ENCODE measurements at regions not wholly inside any gene's neighbourhood (a gene's known extent, or its start where the extent isn't known, plus 50 kb on each side); places are given as distances from the start of the nearest gene placed in this dataset.

- H3K9me3 ChIP-seq (ENCODE audit: insufficient read depth, low read length, severe bottlenecking), result no peaks in the 10 kb centered on the region
- no peaks in the 10 kb centered on the region for H3K36me3 ChIP-seq (ENCODE audit: insufficient read depth, low read length)
- H3K79me2 ChIP-seq (ENCODE audit: insufficient read depth, low read length), result no peaks in the 10 kb centered on the region
- no peak overlapping the region for H3K4me3 ChIP-seq (ENCODE audit: low read depth in 1 of 2, low read length in 2 of 2)
- H4K20me1 ChIP-seq (ENCODE audit: insufficient read depth, low read length), result no peaks in the 10 kb centered on the region
- H2AFZ ChIP-seq (ENCODE audit: low read depth, low read length), result no peak overlapping the region
- TF ChIP-seq EZH2 (IDR thresholded peaks at IDR 0.05; ENCODE audit: borderline replicate concordance, low read depth, low read length, severe bottlenecking) (no peak), CTCF (IDR thresholded peaks at IDR 0.05; ENCODE audit: borderline replicate concordance, extremely low read depth, low read length, poor library complexity, severe bottlenecking) (no peak)
- peaks cover 11% of the 10 kb centered on the region for H3K27me3 ChIP-seq (ENCODE audit: insufficient read depth, low read length, poor library complexity)
- no peak for DNase-seq
- no peak overlapping the region for H3K4me2 ChIP-seq (ENCODE audit: insufficient read depth, low read length)
- H3K4me1 ChIP-seq (ENCODE audit: insufficient read depth, low read length), result no peaks in the 10 kb centered on the region
- H3K9ac ChIP-seq (ENCODE audit: low read depth, low read length), result no peak overlapping the region
- no peak overlapping the region for H3K27ac ChIP-seq (ENCODE audit: low read length)
- no peak for ATAC-seq (ENCODE audit: insufficient read depth, low read depth)
Measured at GRCh38 chr2:217616936-217617335, 385.9 kb downstream of the TNS1 start.

GRCh38 chr2:217615171-217615570 lies 387.6 kb downstream of the TNS1 start:
- Histone ChIP-seq H3K4me3 (ENCODE audit: low read depth in 1 of 2, low read length in 2 of 2) (no peak overlapping the region), H3K9ac (ENCODE audit: low read depth, low read length) (no peak overlapping the region), H3K27ac (ENCODE audit: low read length) (no peak overlapping the region), H3K79me2 (ENCODE audit: insufficient read depth, low read length) (no peaks in the 10 kb centered on the region), H3K9me3 (ENCODE audit: insufficient read depth, low read length, severe bottlenecking) (no peaks in the 10 kb centered on the region), H4K20me1 (ENCODE audit: insufficient read depth, low read length) (no peaks in the 10 kb centered on the region), H3K36me3 (ENCODE audit: insufficient read depth, low read length) (no peaks in the 10 kb centered on the region), H3K27me3 (ENCODE audit: insufficient read depth, low read length, poor library complexity) (peaks cover 4% of the 10 kb centered on the region), H3K4me1 (ENCODE audit: insufficient read depth, low read length) (no peaks in the 10 kb centered on the region), H2AFZ (ENCODE audit: low read depth, low read length) (no peak overlapping the region), H3K4me2 (ENCODE audit: insufficient read depth, low read length) (no peak overlapping the region)
- no peak for DNase-seq
- ATAC-seq (ENCODE audit: insufficient read depth, low read depth), result no peak
- TF ChIP-seq EZH2 (IDR thresholded peaks at IDR 0.05; ENCODE audit: borderline replicate concordance, low read depth, low read length, severe bottlenecking), result no peak
- no peak for TF ChIP-seq CTCF (IDR thresholded peaks at IDR 0.05; ENCODE audit: borderline replicate concordance, extremely low read depth, low read length, poor library complexity, severe bottlenecking)

- H3K9ac ChIP-seq (ENCODE audit: low read depth, low read length), result no peak overlapping the region
Measured at GRCh38 chr2:217614498-217614897, 388.3 kb downstream of the TNS1 start.

More at GRCh38 chr2:217614498-217614897, 388.3 kb downstream of the TNS1 start:
- ATAC-seq (ENCODE audit: insufficient read depth, low read depth), result no peak
- no peaks in the 10 kb centered on the region for H4K20me1 ChIP-seq (ENCODE audit: insufficient read depth, low read length)
- no peak overlapping the region for H3K4me3 ChIP-seq (ENCODE audit: low read depth in 1 of 2, low read length in 2 of 2)
- no peak overlapping the region for H3K27ac ChIP-seq (ENCODE audit: low read length)
- TF ChIP-seq EZH2 (IDR thresholded peaks at IDR 0.05; ENCODE audit: borderline replicate concordance, low read depth, low read length, severe bottlenecking) (no peak), CTCF (IDR thresholded peaks at IDR 0.05; ENCODE audit: borderline replicate concordance, extremely low read depth, low read length, poor library complexity, severe bottlenecking) (no peak)
- H3K27me3 ChIP-seq (ENCODE audit: insufficient read depth, low read length, poor library complexity), result peaks cover 4% of the 10 kb centered on the region
- no peak overlapping the region for H3K4me2 ChIP-seq (ENCODE audit: insufficient read depth, low read length)
- H2AFZ ChIP-seq (ENCODE audit: low read depth, low read length), result no peak overlapping the region
- no peak for DNase-seq
- no peaks in the 10 kb centered on the region for H3K9me3 ChIP-seq (ENCODE audit: insufficient read depth, low read length, severe bottlenecking)
- no peaks in the 10 kb centered on the region for H3K36me3 ChIP-seq (ENCODE audit: insufficient read depth, low read length)
- H3K4me1 ChIP-seq (ENCODE audit: insufficient read depth, low read length), result no peaks in the 10 kb centered on the region
- no peaks in the 10 kb centered on the region for H3K79me2 ChIP-seq (ENCODE audit: insufficient read depth, low read length)
